GM12878 (cell line): ENCODE measurements at regions not wholly inside any gene's neighbourhood (a gene's known extent, or its start where the extent isn't known, plus 50 kb on each side); places are given as distances from the start of the nearest gene placed in this dataset.

Experiments used
- ATAC-seq: fragments of 200-7000 bp; cut with Tn5 transposase; 3 replicates; pipeline ENCODE4 v1.9.1; 2020; ENCODE audit warnings: mild to moderate bottlenecking, moderate library complexity
- BruUV-seq: library from RNA; stranded (reverse); fragments of 400-500 nt; replicated peaks from 2 replicates; lab custom pipeline; 2021; lab: Mats Ljungman, UMichigan
- CTCF ChIA-PET: fragments of 300-600 bp; sonication (Branson Sonifier 250); formaldehyde crosslinking; extraction: SDS; loops from one replicate; lab custom pipeline; 2021; ENCODE audit warnings: inconsistent platforms; lab: Yijun Ruan, JAX
- POLR2A ChIA-PET: fragments of 350-600 bp; formaldehyde crosslinking; extraction: SDS; loops from one replicate; lab custom pipeline; 2021; ENCODE audit warnings: inconsistent platforms; lab: Charles Lee
- RAD21 ChIA-PET: fragments of 300-600 bp; sonication (Branson Sonifier 250); formaldehyde crosslinking; loops from one replicate; lab custom pipeline; 2023; ENCODE audit warnings: antibody characterized with exemption; ENCODE audit not compliant: unreplicated experiment; lab: Charles Lee
- SMC1A ChIA-PET: fragments of 300-600 bp; sonication (Branson Sonifier 250); formaldehyde crosslinking; loops from one replicate; lab custom pipeline; 2023; ENCODE audit not compliant: unreplicated experiment, uncharacterized antibody; lab: Charles Lee
- DNase-seq: peaks from one replicate; pipeline ENCODE4 v3.0.0-alpha.2; 2011; ENCODE audit warnings: low read depth, low spot score
- FAIRE-seq: peaks from 3 replicates; lab custom pipeline; 2011; peaks lifted over from hg19 to GRCh38; lab: Jason Lieb, UNC
- H2AFZ ChIP-seq: 2 replicates; pipeline ENCODE4 v1.6.0; 2011; ENCODE audit warnings: low read depth, low read length, control low read depth; ENCODE audit not compliant: control insufficient read depth
- H3K27ac ChIP-seq: 2 replicates; pipeline ENCODE4 v1.5.1; 2011; ENCODE audit warnings: control low read depth; ENCODE audit not compliant: control insufficient read depth, insufficient read depth
- H3K27me3 ChIP-seq, 2 experiments: replicated peaks in 1 of 2; 2 replicates each; pipeline versions ENCODE4 v1.6.0 to v1.6.1; 2011; ENCODE audit warnings: low read length in 1 of 2; ENCODE audit not compliant: control insufficient read depth in 2 of 2, insufficient read depth in 2 of 2
- H3K36me3 ChIP-seq, 2 experiments: 2 replicates each; pipeline ENCODE4 v1.5.1; 2011; ENCODE audit warnings: low read length in 1 of 2; ENCODE audit not compliant: control insufficient read depth in 2 of 2, insufficient read depth in 2 of 2
- H3K4me1 ChIP-seq: 2 replicates; pipeline ENCODE4 v1.6.1; 2011; ENCODE audit warnings: mild to moderate bottlenecking, low read length, moderate library complexity, mixed read lengths; ENCODE audit not compliant: control insufficient read depth, insufficient read depth
- H3K4me2 ChIP-seq: 2 replicates; pipeline ENCODE4 v1.6.0; 2011; ENCODE audit warnings: control low read depth; ENCODE audit not compliant: control insufficient read depth, insufficient read depth
- H3K4me3 ChIP-seq: fragments of 200-600 bp; sonication (generic); 2 replicates; pipeline ENCODE4 v1.5.1; 2016
- H3K79me2 ChIP-seq: 2 replicates; pipeline ENCODE4 v1.6.0; 2011; ENCODE audit warnings: low read length; ENCODE audit not compliant: control insufficient read depth, insufficient read depth
- H3K9ac ChIP-seq: 2 replicates; pipeline ENCODE4 v1.8.0; 2011; ENCODE audit warnings: low read length, control low read depth, mixed read lengths; ENCODE audit not compliant: control insufficient read depth, insufficient read depth
- H3K9me3 ChIP-seq: replicated peaks from 3 replicates; pipeline ENCODE4 v1.5.1; 2011; ENCODE audit warnings: mild to moderate bottlenecking, low read length; ENCODE audit not compliant: control insufficient read depth, insufficient read depth
- H4K20me1 ChIP-seq: 2 replicates; pipeline ENCODE4 v1.6.0; 2011; ENCODE audit not compliant: control insufficient read depth, insufficient read depth
- BACH1 ChIP-seq: fragments of 450-650 bp; IDR thresholded peaks from 2 replicates; pipeline ENCODE4 v1.6.1; 2017; ENCODE audit warnings: mild to moderate bottlenecking, borderline replicate concordance
- DPF2 ChIP-seq: fragments of 450-650 bp; IDR thresholded peaks from 2 replicates; pipeline ENCODE4 v1.6.1; 2017; ENCODE audit warnings: mild to moderate bottlenecking
- EP300 ChIP-seq, 2 experiments: fragments of 150-350 bp in 1 of 2; IDR thresholded peaks; 2 replicates each; pipeline ENCODE4 v1.6.1; 2011 to 2012; ENCODE audit warnings: low read depth in 2 of 2, low read length in 2 of 2, borderline replicate concordance in 1 of 2, improper control_type of control experiment in 1 of 2, inconsistent platforms in 1 of 2; ENCODE audit not compliant: control insufficient read depth in 1 of 2
- PAX5 ChIP-seq: IDR thresholded peaks from 2 replicates; pipeline ENCODE4 v1.6.1; 2011; ENCODE audit warnings: low read depth, low read length, borderline replicate concordance
- SPI1 ChIP-seq: IDR thresholded peaks from 2 replicates; pipeline ENCODE4 v1.6.1; 2011; ENCODE audit warnings: low read depth, mild to moderate bottlenecking, low read length, moderate library complexity, borderline replicate concordance; ENCODE audit not compliant: insufficient read depth
- TCF3 ChIP-seq: IDR thresholded peaks from 2 replicates; pipeline ENCODE4 v1.6.1; 2012; ENCODE audit warnings: low read depth, mild to moderate bottlenecking, low read length, borderline replicate concordance; ENCODE audit not compliant: insufficient read depth
- WGBS: methylation state at CpG from one replicate; pipeline ENCODE4 v1.1.6; 2016; ENCODE audit warnings: low lambda C conversion rate; ENCODE audit not compliant: insufficient replicate concordance, insufficient coverage; ENCODE audit errors: missing lambda C conversion rate; 5-methylcytosine and 5-hydroxymethylcytosine counted together
- in situ Hi-C: fragments of 300-500 bp; cut with MboI; formaldehyde crosslinking; loops from 9 replicates; pipeline ENCODE4 v1.14.3; 2018; ENCODE audit warnings: mixed read lengths
- intact Hi-C: fragments of 100-400 bp; cut with micrococcal nuclease; formaldehyde crosslinking; loops from one replicate; pipeline ENCODE4 v1.14.2; 2022; ENCODE audit not compliant: unreplicated experiment
- TF ChIP-seq, protein P1 (sequence below): fragments of 450-650 bp; IDR thresholded peaks from 2 replicates; pipeline ENCODE4 v1.6.1; 2016; ENCODE audit warnings: mild to moderate bottlenecking, moderate library complexity, borderline replicate concordance

DNA sequence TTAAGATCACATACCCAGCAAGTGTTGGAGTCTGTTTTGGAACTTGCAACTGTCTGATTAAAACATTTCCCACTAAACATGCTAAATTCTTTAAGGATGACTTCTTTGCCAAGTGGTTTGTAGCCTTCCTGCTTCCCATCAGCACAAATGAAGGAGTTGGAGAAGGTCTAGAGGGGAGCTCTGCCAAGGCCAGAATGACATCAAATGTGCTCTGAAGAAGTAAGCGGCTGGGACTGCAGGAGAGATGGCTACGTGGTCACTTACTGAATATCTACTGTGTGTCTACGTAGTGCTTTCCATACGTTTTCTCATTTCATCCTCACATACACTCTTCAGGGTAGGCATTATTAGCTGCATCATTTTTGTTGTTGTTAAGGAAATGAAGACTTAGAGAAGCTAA, 135.7 kb upstream of the NLRP1 start (continued):
- TF ChIP-seq PAX5 = no peak

GRCh38 chr17:5730373-5730772, 146.1 kb upstream of the NLRP1 start:
- H3K27ac ChIP-seq = no peak overlapping the region
- TF ChIP-seq BACH1 (no peak), EP300 (IDR thresholded peaks at IDR 0.05; ENCODE audit: borderline replicate concordance in 1 of 2, control insufficient read depth in 1 of 2, low read depth in 2 of 2, low read length in 2 of 2) (no peak), TCF3 (no peak), DPF2 (no peak), SPI1 (no peak)
- TF ChIP-seq, protein P1, sequence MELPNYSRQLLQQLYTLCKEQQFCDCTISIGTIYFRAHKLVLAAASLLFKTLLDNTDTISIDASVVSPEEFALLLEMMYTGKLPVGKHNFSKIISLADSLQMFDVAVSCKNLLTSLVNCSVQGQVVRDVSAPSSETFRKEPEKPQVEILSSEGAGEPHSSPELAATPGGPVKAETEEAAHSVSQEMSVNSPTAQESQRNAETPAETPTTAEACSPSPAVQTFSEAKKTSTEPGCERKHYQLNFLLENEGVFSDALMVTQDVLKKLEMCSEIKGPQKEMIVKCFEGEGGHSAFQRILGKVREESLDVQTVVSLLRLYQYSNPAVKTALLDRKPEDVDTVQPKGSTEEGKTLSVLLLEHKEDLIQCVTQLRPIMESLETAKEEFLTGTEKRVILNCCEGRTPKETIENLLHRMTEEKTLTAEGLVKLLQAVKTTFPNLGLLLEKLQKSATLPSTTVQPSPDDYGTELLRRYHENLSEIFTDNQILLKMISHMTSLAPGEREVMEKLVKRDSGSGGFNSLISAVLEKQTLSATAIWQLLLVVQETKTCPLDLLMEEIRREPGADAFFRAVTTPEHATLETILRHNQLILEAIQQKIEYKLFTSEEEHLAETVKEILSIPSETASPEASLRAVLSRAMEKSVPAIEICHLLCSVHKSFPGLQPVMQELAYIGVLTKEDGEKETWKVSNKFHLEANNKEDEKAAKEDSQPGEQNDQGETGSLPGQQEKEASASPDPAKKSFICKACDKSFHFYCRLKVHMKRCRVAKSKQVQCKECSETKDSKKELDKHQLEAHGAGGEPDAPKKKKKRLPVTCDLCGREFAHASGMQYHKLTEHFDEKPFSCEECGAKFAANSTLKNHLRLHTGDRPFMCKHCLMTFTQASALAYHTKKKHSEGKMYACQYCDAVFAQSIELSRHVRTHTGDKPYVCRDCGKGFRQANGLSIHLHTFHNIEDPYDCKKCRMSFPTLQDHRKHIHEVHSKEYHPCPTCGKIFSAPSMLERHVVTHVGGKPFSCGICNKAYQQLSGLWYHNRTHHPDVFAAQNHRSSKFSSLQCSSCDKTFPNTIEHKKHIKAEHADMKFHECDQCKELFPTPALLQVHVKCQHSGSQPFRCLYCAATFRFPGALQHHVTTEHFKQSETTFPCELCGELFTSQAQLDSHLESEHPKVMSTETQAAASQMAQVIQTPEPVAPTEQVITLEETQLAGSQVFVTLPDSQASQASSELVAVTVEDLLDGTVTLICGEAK = no peak
- H4K20me1 ChIP-seq = no peaks in the 10 kb centered on the region
- RAD21 ChIA-PET = no interaction called here
- H3K9me3 ChIP-seq = no peaks in the 10 kb centered on the region
- BruUV-seq = no TSS peak
- DNase-seq = no peak
- H2AFZ ChIP-seq = no peak overlapping the region
- intact Hi-C loops (no loop called here), in situ Hi-C loops (no loop called here)
- no peaks in the 10 kb centered on the region; a peak in 2 of 4 replicates for H3K27me3 ChIP-seq
- no peak overlapping the region for H3K4me2 ChIP-seq
- no peaks in the 10 kb centered on the region for H3K36me3 ChIP-seq
- H3K9ac ChIP-seq = no peak overlapping the region
- ATAC-seq = no peak
- H3K79me2 ChIP-seq = no peaks in the 10 kb centered on the region
- POLR2A ChIA-PET = no interaction called here
- SMC1A ChIA-PET = no interaction called here
- CTCF ChIA-PET = interaction anchor here (1.1 kb wide), 1 partner anchor 24 kb away, joined by 4 read pairs; no protein-coding TSS in a partner anchor
- WGBS = 45% methylated on average over 6 of the region's 6 CpGs
- H3K4me1 ChIP-seq = no peaks in the 10 kb centered on the region
- no peak overlapping the region for H3K4me3 ChIP-seq
- no peak for FAIRE-seq
